H9 (cell line): ENCODE measurements at regions not wholly inside any gene's neighbourhood (a gene's known extent, or its start where the extent isn't known, plus 50 kb on each side); places are given as distances from the start of the nearest gene placed in this dataset.

ENCODE experiments used
- DNase-seq: peaks from one replicate; pipeline ENCODE4 v3.0.0-alpha.2; 2017
- H2AFZ ChIP-seq: one replicate; pipeline ENCODE4 v1.6.1; 2013; ENCODE audit warnings: mild to moderate bottlenecking, low read length, control low read depth, moderate library complexity
- H2AK5ac ChIP-seq: 2 replicates; pipeline ENCODE4 v1.6.1; 2013; ENCODE audit warnings: low read length, control low read depth, mixed read lengths; ENCODE audit not compliant: insufficient read length
- H2BK120ac ChIP-seq: one replicate; pipeline ENCODE4 v1.6.1; 2013; ENCODE audit warnings: low read depth, mild to moderate bottlenecking, low read length, control low read depth, inconsistent platforms; ENCODE audit not compliant: poor library complexity, severe bottlenecking
- H2BK12ac ChIP-seq: 2 replicates; pipeline ENCODE4 v1.6.1; 2013; ENCODE audit warnings: low read length, control low read depth, mixed read lengths, low read depth; ENCODE audit not compliant: insufficient read length
- H2BK15ac ChIP-seq: 2 replicates; pipeline ENCODE4 v1.6.1; 2013; ENCODE audit warnings: low read depth, low read length, control low read depth
- H2BK20ac ChIP-seq: one replicate; pipeline ENCODE4 v1.6.1; 2013; ENCODE audit warnings: low read depth, mild to moderate bottlenecking, low read length, control low read depth, inconsistent platforms; ENCODE audit not compliant: poor library complexity, severe bottlenecking
- H2BK5ac ChIP-seq: 2 replicates; pipeline ENCODE4 v1.6.1; 2013; ENCODE audit warnings: low read length, control low read depth, mixed read lengths; ENCODE audit not compliant: insufficient read length
- H3K14ac ChIP-seq: 2 replicates; pipeline ENCODE4 v1.6.1; 2013; ENCODE audit warnings: low read length, control low read depth; ENCODE audit not compliant: insufficient read depth
- H3K18ac ChIP-seq: 2 replicates; pipeline ENCODE4 v1.6.1; 2013; ENCODE audit warnings: low read depth, mild to moderate bottlenecking, mixed read lengths, low read length, control low read depth; ENCODE audit not compliant: insufficient read length
- H3K23ac ChIP-seq: 2 replicates; pipeline ENCODE4 v1.6.1; 2013; ENCODE audit warnings: low read length, control low read depth, mixed read lengths, low read depth; ENCODE audit not compliant: insufficient read length
- H3K23me2 ChIP-seq: 2 replicates; pipeline ENCODE4 v1.6.1; 2013; ENCODE audit warnings: low read depth, mild to moderate bottlenecking, mixed read lengths, low read length, control low read depth; ENCODE audit not compliant: insufficient read length, poor library complexity, severe bottlenecking
- H3K27ac ChIP-seq: 2 replicates; pipeline ENCODE4 v1.5.1; 2013; ENCODE audit warnings: low read length, control low read depth, mixed read lengths, low read depth; ENCODE audit not compliant: insufficient read length
- H3K27me3 ChIP-seq: 2 replicates; pipeline ENCODE4 v1.6.1; 2013; ENCODE audit warnings: low read length, control low read depth, inconsistent platforms; ENCODE audit not compliant: insufficient read depth
- H3K4ac ChIP-seq: 2 replicates; pipeline ENCODE4 v1.6.1; 2013; ENCODE audit warnings: low read depth, mild to moderate bottlenecking, control low read depth, inconsistent platforms, low read length, moderate library complexity
- H3K4me1 ChIP-seq: 2 replicates; pipeline ENCODE4 v1.6.1; 2013; ENCODE audit warnings: low read length, control low read depth, inconsistent platforms; ENCODE audit not compliant: insufficient read depth
- H3K4me2 ChIP-seq: 2 replicates; pipeline ENCODE4 v1.6.1; 2013; ENCODE audit warnings: low read length, control low read depth, mixed read lengths; ENCODE audit not compliant: insufficient read length, insufficient read depth
- H3K56ac ChIP-seq: 2 replicates; pipeline ENCODE4 v1.6.1; 2013; ENCODE audit warnings: low read depth, mild to moderate bottlenecking, mixed read lengths, low read length, control low read depth; ENCODE audit not compliant: insufficient read length
- H3K79me1 ChIP-seq: 2 replicates; pipeline ENCODE4 v1.6.1; 2013; ENCODE audit warnings: low read depth, mild to moderate bottlenecking, moderate library complexity, low read length, control low read depth, inconsistent platforms; ENCODE audit not compliant: insufficient read depth, poor library complexity, severe bottlenecking
- H3K79me2 ChIP-seq: 2 replicates; pipeline ENCODE4 v1.6.1; 2013; ENCODE audit warnings: low read length, control low read depth, inconsistent platforms; ENCODE audit not compliant: insufficient read depth
- H3K9ac ChIP-seq: 2 replicates; pipeline ENCODE4 v1.6.1; 2013; ENCODE audit warnings: low read length, control low read depth, mixed read lengths; ENCODE audit not compliant: insufficient read length; ENCODE audit errors: extremely low read depth
- H3K9me3 ChIP-seq: one replicate; pipeline ENCODE4 v1.6.1; 2013; ENCODE audit warnings: low read depth, low read length, inconsistent platforms; ENCODE audit not compliant: control insufficient read depth
- H3T11ph ChIP-seq: one replicate; pipeline ENCODE4 v1.6.1; 2013; ENCODE audit warnings: mild to moderate bottlenecking, low read length, control low read depth, inconsistent platforms
- H4K20me1 ChIP-seq: one replicate; pipeline ENCODE4 v1.6.1; 2013; ENCODE audit not compliant: control insufficient read depth, insufficient read length, insufficient read depth
- H4K5ac ChIP-seq: 2 replicates; pipeline ENCODE4 v1.6.1; 2013; ENCODE audit warnings: low read depth, mild to moderate bottlenecking, mixed read lengths, low read length, control low read depth; ENCODE audit not compliant: insufficient read length
- H4K8ac ChIP-seq: replicated peaks from 2 replicates; pipeline ENCODE4 v1.6.1; 2013; ENCODE audit warnings: low read length, control low read depth, mixed read lengths, low read depth; ENCODE audit not compliant: insufficient read length
- H4K91ac ChIP-seq: 2 replicates; pipeline ENCODE4 v1.6.1; 2013; ENCODE audit warnings: low read depth, mild to moderate bottlenecking, moderate library complexity, mixed read lengths, low read length, control low read depth; ENCODE audit not compliant: insufficient read length
- H3K27ac Mint-ChIP-seq, 3 experiments: 2 replicates in 2 of 3; 3 replicates in 1 of 3; pipeline ENCODE4 v1.8.0; 2020 to 2021; ENCODE audit warnings: mixed read lengths in 3 of 3, mild to moderate bottlenecking in 1 of 3, moderate library complexity in 1 of 3
- H3K27me3 Mint-ChIP-seq: 2 replicates; pipeline ENCODE4 v1.8.0; 2021; ENCODE audit warnings: low read depth, mild to moderate bottlenecking, moderate library complexity, mixed read lengths
- H3K36me3 Mint-ChIP-seq, 3 experiments: 2 replicates in 2 of 3; 3 replicates in 1 of 3; pipeline ENCODE4 v1.8.0; 2020 to 2021; ENCODE audit warnings: low read depth in 3 of 3, mixed read lengths in 3 of 3; ENCODE audit not compliant: insufficient read depth in 1 of 3
- H3K4me1 Mint-ChIP-seq, 2 experiments: 2 replicates each; pipeline ENCODE4 v1.8.0; 2020; ENCODE audit warnings: mixed read lengths in 2 of 2
- H3K4me3 Mint-ChIP-seq, 2 experiments: 2 replicates in 1 of 2; 3 replicates in 1 of 2; pipeline ENCODE4 v1.8.0; 2020 to 2021; ENCODE audit warnings: mild to moderate bottlenecking in 2 of 2, mixed read lengths in 2 of 2, moderate library complexity in 1 of 2
- H3K9me3 Mint-ChIP-seq, 2 experiments: 2 replicates in 1 of 2; 3 replicates in 1 of 2; pipeline ENCODE4 v1.8.0; 2020; ENCODE audit warnings: mild to moderate bottlenecking in 2 of 2, mixed read lengths in 2 of 2, moderate library complexity in 1 of 2
- CTCF ChIP-seq: fragments of 200-600 bp; sonication (generic); conservative IDR thresholded peaks from 3 replicates; pipeline ENCODE4 v1.8.0; 2021; ENCODE audit warnings: antibody characterized with exemption, mild to moderate bottlenecking
- whole genome bisulfite sequencing: extraction: QIAGEN DNeasy Blood & Tissue Kit; methylation state at CpG from one replicate; pipeline ENCODE4 v1.1.7; 2013; ENCODE audit warnings: missing lambda C conversion rate, low lambda C conversion rate, mixed read lengths; ENCODE audit not compliant: insufficient read length; ENCODE audit errors: extremely low coverage; 5-methylcytosine and 5-hydroxymethylcytosine counted together

GRCh38 chr5:125554355-125554754, 807.9 kb upstream of the ZNF608 start:
- Histone ChIP-seq H3K23me2 (no peaks in the 10 kb centered on the region), H3K23ac (no peak overlapping the region), H4K8ac (no peak overlapping the region), H4K91ac (no peak overlapping the region), H3K56ac (no peak overlapping the region), H2BK5ac (no peak overlapping the region), H3K79me1 (no peaks in the 10 kb centered on the region), H3K9me3 (no peaks in the 10 kb centered on the region), H3K4ac (no peak overlapping the region), H3K14ac (no peak overlapping the region), H4K5ac (no peak overlapping the region), H3K79me2 (no peaks in the 10 kb centered on the region), H3K4me2 (no peak overlapping the region), H4K20me1 (no peaks in the 10 kb centered on the region), H2AK5ac (no peak overlapping the region), H3K27me3 (no peaks in the 10 kb centered on the region), H2BK15ac (no peak overlapping the region), H3K9ac (no peak overlapping the region), H2BK12ac (no peak overlapping the region), H2BK120ac (no peak overlapping the region), H3T11ph (no peak overlapping the region), H3K4me1 (no peaks in the 10 kb centered on the region), H3K18ac (no peak overlapping the region), H2AFZ (no peak overlapping the region), H2BK20ac (no peak overlapping the region), H3K27ac (no peak overlapping the region)
- Mint-ChIP-seq H3K27ac (peak overlapping the region in 1 of 3 experiments; percentile 45; a peak in 1 of 7 replicates), H3K27me3 (no peaks in the 10 kb centered on the region), H3K4me1 (peaks cover 10 to 16% of the 10 kb centered on the region in 2 experiments), H3K36me3 (no peaks in the 10 kb centered on the region), H3K9me3 (no peaks in the 10 kb centered on the region), H3K4me3 (no peak overlapping the region)
- WGBS: no CpG with 5 or more reads among the region's 2 CpGs
- TF ChIP-seq CTCF: no peak
- DNase-seq: no peak
